SIG-M5 (cell line): ENCODE measurements at regions not wholly inside any gene's neighbourhood (a gene's known extent, or its start where the extent isn't known, plus 50 kb on each side); places are given as distances from the start of the nearest gene placed in this dataset.
"Not testable (repeated sequence)": the region's sequence is repeated elsewhere in the genome, so short reads cannot be mapped to it uniquely, and the experiment has no call there.

Source experiments
- DNase-seq: peaks from one replicate; lab custom pipeline; 2025; lab: John Stamatoyannopoulos, UW

DNA sequence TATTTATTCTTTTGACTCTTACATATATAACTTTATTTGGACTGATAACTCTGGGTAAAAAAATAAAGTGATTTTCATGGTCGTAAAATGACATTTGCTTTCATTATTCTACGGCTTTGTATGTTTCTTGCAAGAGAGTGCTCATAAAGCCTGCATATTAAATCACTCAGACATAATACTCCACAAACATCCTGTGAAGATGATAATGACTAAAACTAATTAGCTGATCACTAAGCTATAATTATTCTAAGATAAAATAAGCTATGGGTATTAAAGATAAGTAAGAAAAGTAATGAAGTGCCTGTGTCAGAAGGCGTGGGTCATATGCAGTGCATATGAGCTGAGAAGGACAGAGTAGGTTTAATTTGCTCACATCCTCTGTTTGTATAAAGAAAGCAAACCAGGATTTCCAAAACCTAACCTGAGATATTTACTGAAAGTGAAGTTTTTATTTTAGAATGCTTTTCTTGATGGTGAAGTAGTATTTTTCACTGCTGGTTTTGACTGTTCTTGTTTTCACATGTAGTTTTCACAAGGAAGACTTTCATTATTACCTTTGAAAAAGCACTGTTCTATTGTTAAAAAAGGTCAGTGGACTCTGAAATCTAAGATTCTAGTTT, 278.8 kb downstream of the AMY1C start:
- DNase-seq: no peak

DNA sequence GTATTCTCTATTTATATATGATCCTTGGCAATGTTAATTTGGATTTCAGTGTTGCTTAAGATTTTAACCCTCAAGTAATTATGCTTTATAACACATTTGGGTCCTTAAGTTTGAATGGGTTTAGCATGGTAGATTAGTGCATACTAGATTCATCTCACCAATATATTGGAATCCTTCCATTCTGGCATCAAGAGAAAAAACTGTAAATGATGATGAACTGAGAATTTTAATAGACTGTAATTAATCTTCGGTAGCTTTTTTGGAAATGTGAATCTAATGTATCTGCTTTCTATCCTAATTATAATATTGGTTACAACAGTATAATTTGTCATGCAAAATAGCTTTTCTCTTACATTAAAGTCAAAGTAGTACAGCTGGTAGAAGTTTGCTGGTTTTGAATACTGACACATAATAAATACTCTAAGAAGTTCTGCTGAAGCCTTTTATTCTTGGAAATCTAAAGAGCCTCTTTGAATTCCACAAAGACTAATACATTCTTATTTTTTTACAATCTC, 279.8 kb downstream of the AMY1C start:
- no peak for DNase-seq

DNA sequence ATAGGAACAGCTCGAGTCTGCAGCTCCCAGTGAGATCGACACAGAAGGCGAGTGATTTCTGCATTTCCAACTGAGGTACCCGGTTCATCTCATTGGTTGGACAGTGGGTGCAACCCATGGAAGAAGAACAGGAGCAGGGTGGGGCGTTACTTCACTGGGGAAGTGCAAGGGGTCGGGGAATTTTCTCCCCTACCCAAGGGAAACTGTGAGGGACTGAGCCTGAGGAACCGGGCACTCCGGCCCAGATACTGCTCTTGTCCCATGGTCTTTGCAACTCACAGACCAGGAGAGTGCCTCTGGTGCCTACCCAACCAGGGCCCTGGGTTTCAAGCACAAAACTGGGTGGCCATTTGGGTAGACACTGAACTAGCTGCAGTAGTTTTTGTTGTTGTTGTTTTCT, 307.1 kb downstream of the AMY1C start:
- no peak for DNase-seq

DNA sequence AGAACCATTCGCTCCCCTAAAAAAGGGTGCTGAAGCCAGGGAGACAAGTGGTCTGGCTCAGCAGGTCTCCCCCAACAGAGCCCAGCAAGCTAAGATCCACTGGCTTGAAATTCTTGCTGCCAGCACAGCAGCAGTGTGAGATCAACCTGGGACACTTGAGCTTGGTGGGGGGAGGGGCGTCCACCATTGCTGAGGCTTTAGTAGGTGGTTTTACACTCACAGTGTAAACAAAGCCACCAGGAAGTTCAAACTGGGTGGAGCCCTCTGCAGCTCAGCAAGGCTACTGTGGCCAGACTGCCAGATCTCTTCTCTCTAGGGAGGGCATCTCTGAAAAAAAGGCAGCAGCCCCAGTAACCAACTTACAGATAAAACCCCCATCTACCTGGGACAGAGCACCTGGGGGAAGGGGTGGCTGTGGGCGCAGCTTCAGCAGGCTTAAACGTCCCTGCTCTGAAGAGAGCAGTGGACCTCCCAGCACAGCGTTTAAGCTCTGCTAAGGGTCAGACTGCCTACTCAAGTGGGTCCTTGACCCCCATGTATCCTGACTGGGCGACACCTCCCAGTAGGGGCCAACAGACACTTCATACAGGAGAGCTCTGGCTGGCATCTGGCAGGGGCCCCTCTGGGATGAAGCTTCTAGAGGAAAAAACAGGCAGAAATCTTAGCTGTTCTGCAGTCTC, 307.7 kb downstream of the AMY1C start:
- not testable (repeated sequence) for DNase-seq

DNA sequence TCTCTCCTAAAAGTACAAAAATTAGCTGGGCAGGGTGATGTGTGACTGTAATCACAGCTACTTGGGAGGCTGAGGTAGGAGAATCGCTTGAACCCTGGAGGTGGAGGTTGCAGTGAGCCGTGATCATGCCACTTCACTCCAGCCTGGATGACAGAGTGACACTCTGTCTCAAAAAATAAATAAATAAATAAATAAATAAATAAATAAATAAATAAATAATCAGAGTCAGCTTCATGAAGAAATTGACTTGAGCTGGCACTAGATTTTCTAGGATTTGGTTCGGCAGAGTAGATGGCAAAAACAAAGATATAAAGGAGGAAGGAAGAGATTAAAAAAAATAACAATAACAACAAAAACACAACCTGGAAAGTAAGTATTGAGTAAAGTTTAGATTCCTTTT, 311.9 kb downstream of the AMY1C start:
- DNase-seq: not testable (repeated sequence)

DNA sequence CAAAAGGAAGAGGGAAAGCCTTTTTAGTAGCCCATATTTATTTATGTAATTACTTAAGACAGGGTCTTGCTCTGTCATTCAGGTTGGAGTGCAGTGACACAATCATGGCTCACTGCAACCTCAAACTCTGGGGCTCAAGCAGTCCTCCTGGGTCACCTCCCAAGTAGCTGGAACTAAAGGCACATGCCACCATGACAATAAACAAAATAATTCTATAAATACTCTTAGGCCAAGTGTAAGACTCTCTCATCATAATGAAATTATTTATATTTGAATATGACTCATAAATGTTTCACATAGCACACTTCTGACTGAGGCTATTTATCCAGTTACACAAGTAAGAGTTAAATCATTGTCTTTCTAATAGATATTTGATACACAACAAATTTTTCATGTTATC, 314.7 kb downstream of the AMY1C start:
- no peak for DNase-seq

DNA sequence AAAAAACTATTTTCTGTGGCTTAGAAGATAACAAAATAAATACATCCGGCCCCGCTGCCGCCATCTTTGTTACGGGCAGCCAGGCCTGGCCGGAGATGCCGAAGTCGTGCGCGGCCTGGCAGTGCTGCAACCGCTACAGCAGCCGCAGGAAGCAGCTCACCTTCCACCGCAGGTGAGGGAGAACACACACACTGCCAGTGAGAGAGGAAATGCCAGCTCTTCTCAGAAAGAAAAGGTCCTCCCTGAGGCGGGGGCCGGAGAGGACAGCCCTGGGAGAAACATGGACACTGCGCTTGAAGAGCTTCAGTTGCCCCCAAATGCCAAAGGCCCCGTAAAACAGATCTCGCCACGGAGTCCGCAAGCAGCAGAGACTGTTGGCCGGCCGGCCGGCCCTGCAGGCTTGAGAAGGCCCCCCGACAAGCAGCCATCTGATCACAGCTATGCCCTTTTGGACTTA, 323.2 kb downstream of the AMY1C start:
- DNase-seq: no peak

DNA sequence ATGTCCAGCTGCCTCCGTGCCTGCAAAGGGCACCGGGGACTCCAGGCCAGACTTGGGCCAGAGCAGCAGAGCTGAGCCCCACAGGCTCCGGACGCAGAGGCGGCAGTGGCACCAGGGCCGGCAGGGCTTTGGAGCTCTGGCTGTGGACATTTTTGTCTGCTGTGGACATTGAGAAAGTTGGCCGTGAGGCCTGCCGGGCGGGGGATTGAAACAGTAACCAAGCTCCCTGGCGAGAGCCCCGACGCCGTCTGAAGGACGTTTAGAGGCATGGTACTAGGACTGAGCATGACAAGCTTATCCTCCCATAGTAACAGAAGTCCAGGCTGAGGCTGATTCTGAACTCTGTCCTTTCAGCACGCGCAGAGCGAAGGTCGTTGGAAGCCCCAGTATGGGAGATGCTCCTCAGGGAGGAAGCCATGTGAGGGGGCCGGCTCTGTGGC, 323.8 kb downstream of the AMY1C start:
- no peak for DNase-seq

DNA sequence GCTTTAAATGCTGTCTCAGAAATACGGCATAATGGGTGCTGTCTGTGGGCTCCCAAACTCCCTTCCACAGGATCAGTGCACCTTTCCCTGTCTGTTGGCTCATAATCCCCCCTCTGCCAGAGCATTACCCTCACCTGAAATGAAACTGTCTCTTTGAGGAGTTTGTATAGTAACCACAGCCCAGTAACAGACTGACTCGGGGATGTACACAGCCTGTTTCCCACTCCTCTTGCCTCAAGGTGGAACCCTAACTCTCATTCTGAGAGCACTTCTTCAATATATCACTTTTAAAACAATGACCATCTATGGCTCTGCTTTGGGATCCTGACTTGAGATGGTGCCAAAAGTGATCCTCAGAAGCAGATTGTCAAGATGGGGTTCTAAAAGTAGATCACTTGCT, 332.5 kb downstream of the AMY1C start:
- DNase-seq: no peak

DNA sequence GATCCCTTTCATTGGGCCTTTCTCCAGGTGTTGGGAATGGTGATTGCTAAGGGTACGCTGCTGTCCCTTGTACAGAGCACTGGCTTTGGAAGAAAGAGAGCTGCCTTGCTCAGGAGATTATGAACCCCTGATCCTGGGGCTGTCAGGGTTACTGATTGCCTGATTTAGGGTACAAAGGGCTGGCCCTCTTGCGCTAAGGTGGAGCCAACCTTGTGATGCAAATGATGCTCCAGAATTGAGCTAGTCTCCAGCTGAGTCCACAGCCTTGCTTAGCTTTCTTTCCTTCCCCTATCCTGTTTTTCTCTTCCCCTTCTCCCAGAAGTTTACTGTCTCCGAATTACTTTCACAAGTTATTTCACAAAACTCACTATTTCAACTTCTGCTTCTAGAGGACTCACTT, 334.7 kb downstream of the AMY1C start:
- no peak for DNase-seq

DNA sequence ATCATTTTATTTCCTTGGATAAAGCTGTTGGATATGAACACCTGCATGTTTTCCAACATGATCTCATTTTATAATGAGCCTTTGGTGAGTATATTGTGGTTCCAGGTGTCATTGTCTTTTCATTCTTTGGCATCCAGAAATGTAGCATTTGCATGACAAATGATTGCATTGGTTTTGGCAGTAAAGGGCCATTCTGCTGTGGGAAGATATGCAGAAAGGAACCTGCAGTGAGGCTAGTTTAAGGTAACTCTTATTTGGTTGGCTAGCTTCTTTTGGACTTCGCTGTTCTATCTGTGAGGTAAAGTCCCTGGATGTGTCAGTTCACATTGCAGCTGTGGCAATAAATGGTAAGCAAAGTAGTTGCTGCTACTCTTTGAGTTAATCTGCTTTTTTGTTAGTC, 343.0 kb downstream of the AMY1C start:
- DNase-seq: no peak

DNA sequence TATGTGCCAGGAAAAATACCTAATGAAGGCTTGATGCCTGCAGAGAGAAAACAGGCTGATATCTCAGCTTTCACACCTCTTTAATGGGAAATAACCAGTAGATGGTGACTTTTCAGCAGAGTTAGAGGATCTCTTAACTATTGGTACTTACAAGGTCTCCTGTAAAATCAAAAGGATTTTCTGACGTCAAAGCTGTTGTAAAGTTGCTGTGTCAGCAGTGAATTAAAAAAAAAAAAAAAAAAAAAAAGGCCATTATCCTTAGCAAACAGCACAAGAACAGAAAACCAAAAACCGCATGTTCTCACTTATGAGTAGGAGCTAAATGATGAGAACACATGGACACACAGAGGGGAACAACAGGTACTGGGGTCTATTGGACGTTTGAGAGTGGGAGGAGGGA, 349.1 kb downstream of the AMY1C start:
- DNase-seq: no peak

DNA sequence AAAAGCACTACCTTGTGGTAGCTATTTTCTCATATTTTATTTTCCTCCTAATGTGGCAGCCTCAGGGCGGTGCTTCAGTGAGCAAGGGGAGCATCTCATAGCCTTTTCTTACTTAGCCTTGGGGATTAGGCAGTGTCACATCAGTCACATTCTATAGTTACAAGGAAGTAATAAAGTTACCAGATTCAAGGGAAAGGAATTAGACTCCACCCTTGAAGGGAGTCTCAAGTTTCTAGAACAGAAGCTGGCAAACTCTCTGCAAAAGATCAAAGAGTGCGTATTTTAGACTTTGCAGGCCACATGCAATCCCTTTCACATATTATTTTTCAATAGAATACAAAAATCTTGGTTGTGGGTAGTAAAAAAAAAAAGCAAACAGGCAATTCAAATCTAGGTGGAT, 350.4 kb downstream of the AMY1C start:
- no peak for DNase-seq

DNA sequence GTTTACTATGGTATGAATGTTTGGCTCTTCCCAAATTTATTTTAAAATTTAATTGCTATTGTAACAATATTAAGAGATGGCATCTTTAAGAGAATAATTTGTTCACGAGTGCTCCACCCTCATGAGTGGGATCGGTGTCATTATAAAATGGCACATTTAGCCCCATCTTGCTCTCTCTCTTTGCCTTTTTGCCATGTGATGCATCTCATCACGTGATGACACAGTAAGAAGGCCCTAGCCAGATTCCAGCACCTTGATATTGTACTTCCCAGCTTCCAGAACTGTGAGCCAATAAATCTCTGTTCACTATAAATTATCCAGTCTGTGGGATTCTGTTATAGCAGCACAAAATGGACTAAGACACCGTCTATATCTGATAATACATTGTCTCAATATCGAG, 355.8 kb downstream of the AMY1C start:
- no peak for DNase-seq

DNA sequence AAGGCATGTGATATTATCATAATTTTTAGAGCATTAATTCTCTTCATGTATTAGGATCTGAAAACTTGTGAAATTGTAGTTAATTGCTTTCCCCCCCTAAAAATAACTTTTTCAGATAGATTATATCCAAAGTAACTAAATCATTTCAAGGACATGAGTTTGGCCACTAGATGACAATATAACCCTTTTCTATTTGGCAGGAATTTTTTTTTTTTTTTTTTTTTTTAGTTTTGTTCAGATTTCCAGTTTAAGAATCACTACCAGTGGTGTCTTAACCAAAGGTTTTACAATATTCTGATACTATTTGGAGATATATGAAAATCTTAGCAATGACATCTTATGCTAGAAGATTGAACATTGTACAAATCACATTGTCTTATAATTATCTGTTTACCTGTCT, 370.8 kb downstream of the AMY1C start:
- DNase-seq: no peak

DNA sequence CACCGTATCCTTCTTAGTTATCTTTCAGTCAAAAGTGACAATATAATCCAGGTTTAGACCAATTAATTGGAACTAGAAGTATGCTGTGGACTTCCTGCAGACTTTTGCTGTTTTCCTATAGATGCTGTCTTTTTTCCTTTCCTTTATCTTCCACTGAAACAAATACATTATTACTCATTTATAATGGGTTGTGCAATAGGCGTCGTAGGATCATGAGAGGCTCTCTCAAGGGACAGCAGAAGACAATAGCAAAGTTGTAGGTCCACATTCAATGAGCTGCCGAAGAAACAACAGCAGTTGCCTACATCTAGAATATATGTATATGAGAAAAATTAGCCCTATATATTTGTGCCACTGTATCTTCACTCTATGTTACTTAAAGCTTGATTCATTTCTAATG, 371.6 kb downstream of the AMY1C start:
- no peak for DNase-seq

DNA sequence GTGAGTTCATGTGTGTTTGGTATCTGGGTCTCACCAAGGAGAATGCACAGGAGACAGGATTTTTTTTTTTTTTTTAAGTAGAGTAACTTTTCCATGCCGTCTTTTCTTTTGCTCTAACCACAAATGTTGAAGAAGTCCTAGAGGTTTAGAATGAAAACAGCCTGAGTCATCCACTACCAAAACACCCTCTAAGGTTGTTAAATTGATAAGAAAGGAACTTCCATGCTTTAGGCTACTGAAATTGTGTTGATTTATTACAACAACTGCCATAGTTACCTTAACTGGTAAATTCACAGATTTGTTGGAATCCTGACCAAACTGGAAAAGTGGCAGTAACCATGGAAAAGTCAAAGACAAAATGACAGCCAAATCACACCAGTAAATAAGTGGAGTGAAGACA, 375.6 kb downstream of the AMY1C start:
- DNase-seq: no peak

DNA sequence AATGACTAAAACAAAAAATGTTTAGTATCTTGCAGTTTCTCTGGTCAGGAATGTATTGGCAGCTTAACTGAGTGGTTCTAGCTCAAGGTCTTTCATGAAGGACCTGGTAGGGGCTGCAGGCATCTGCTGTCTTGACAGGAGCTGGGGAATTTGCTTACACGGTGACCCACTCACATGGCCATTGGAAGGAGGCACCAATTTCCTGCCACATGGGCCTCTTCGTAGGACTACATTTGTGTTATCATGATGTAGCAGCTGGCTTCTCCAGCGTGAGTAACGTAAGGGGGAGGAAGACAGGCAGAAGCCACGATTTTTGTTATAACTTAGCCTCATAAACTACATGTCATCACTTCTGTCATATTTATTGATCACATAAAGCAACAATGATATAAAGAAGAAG, 376.3 kb downstream of the AMY1C start:
- DNase-seq: no peak

DNA sequence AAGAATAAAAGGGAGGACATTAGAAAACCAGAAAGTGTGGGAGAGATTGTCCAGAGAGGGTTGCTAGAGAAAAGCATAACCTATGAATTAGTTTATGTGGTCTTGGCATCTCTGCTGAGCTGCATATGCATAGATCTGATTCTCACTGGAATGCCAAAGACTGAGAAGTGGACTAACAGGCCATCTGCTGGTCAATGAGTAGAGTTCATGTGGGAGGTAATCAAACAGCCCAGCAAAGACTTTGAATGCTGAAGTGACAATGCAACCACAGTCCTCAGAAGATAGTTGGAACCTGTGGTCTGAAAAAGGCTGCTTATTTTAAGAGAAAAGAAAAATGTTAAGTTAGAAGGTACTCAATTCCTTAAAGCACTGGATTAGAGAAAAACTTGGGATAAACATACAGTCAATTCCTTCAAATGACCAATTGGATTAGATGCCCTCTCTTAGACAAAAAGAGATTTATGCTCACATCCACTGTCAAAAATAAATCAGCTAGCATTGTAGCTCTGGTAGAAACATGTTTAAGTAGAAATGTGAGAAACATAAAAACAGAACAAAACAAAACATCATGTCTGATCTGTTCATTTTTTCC, 382.8 kb downstream of the AMY1C start:
- no peak for DNase-seq

DNA sequence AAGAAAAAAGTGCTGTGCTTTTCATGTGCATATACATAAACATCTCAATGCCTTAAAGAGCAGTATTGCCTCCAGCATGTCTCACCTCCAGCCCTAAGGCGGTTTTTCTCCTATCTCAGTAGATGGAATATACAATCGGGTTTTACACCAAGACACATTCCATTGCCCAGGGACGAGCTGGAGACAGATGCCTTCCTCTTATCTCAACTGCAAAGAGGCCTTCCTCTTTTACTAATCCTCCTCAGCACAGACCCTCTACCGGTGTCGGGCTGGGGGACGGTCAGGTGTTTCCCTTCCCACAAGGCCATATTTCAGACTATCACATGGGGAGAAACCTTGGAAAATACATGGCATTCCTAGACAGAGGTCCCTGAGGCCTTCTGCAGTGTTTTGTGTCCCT, 385.3 kb downstream of the AMY1C start:
- DNase-seq: not testable (repeated sequence)

DNA sequence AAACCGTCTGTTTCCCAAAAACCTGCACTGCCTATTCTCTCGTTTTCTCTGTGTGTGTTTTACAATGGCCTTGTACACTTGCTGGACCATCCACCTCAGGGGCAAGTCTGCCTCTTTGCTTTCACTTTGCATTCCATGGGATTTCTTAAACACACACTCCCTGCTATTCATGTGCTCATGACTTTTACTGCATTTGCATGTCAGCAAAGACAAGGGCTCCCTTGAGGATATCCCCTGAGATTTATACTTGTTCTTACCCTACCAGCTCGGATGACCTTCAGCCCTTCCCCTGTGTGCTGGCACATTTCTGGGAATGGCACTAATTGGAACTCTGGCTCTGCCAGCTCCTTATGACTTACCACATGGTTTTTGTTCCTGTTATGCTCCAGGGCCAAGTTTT, 386.9 kb downstream of the AMY1C start:
- DNase-seq: no peak

DNA sequence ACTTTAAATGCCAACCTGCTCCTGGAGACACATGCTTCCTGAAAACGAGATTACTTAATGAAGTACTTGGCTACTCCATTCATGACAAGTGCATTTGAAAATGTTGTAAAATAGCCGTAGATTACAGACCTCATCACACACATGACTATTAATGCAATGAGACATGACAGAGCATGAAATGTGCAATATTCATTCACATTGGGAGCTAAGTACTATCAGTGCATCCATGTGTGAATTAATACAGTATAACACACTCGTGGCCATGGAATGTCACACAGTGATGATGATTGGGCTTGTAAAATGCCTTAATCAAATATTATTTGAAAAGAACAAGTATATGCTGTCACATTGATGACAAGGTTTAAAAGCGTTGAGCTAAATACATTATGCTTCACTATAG, 407.0 kb downstream of the AMY1C start:
- no peak for DNase-seq

DNA sequence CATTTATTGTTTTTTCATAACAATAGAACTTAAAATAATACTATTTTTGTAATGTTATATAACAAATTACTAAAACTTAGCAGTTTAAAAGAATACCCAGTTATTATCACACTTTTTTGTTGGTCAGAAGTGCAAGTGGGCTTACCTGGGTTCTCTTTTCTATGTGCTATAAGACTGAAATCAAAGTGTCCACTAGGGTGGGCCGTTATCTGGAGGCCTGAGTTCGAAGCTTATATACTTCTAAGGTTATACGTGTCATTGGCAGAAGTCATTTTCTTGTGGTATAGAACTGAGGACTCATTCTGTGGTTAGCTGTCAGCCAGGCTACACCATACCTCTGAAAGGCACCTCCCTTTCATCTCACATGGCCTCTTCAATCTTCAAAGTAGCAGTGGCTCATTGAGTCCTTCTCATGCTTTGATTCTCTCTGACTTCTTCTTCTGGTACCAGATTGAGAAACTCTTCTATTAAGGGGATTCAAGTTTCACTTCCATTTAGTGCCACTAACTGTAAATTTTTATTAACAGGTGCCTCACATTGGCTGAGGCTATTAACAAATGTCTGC, 414.3 kb downstream of the AMY1C start:
- no peak for DNase-seq
